ENCODE measurements at regions not wholly inside any gene's neighbourhood (a gene's known extent, or its start where the extent isn't known, plus 50 kb on each side); places are given as distances from the start of the nearest gene placed in this dataset.
A peak's percentile ranks its signal among the peaks of the same experiment; 100 is the strongest.
"Not testable (repeated sequence)": the region's sequence is repeated elsewhere in the genome, so short reads cannot be mapped to it uniquely, and the experiment has no call there.

- no peak for DNase-seq (ENCODE audit: low read depth)
- TF ChIP-seq, protein P1, sequence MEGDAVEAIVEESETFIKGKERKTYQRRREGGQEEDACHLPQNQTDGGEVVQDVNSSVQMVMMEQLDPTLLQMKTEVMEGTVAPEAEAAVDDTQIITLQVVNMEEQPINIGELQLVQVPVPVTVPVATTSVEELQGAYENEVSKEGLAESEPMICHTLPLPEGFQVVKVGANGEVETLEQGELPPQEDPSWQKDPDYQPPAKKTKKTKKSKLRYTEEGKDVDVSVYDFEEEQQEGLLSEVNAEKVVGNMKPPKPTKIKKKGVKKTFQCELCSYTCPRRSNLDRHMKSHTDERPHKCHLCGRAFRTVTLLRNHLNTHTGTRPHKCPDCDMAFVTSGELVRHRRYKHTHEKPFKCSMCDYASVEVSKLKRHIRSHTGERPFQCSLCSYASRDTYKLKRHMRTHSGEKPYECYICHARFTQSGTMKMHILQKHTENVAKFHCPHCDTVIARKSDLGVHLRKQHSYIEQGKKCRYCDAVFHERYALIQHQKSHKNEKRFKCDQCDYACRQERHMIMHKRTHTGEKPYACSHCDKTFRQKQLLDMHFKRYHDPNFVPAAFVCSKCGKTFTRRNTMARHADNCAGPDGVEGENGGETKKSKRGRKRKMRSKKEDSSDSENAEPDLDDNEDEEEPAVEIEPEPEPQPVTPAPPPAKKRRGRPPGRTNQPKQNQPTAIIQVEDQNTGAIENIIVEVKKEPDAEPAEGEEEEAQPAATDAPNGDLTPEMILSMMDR (conservative IDR thresholded peaks at IDR 0.05; ENCODE audit: control insufficient read depth, insufficient read depth, low read depth, low read length), result no peak
- no peak overlapping the region for H3K4me3 ChIP-seq (ENCODE audit: control insufficient read depth, low read depth, low read length)
These were observed 382.3 kb downstream of the ATP23 start for GRCh38 chr12:58323676-58324075.

GRCh38 chr12:58325561-58325960 is 384.2 kb downstream of the ATP23 start:
- H3K4me3 ChIP-seq (ENCODE audit: control insufficient read depth, low read depth, low read length), result no peak overlapping the region
- TF ChIP-seq, protein P1 (conservative IDR thresholded peaks at IDR 0.05; ENCODE audit: control insufficient read depth, insufficient read depth, low read depth, low read length), result no peak

GRCh38 chr12:58326534-58326933 is 385.2 kb downstream of the ATP23 start:
- H3K4me3 ChIP-seq (ENCODE audit: control insufficient read depth, low read depth, low read length), result no peak overlapping the region
- TF ChIP-seq, protein P1 (conservative IDR thresholded peaks at IDR 0.05; ENCODE audit: control insufficient read depth, insufficient read depth, low read depth, low read length), result no peak
- no peak for DNase-seq (ENCODE audit: low read depth)

More at GRCh38 chr12:58325561-58325960, 384.2 kb downstream of the ATP23 start:
- DNase-seq (ENCODE audit: low read depth), result no peak

DNA sequence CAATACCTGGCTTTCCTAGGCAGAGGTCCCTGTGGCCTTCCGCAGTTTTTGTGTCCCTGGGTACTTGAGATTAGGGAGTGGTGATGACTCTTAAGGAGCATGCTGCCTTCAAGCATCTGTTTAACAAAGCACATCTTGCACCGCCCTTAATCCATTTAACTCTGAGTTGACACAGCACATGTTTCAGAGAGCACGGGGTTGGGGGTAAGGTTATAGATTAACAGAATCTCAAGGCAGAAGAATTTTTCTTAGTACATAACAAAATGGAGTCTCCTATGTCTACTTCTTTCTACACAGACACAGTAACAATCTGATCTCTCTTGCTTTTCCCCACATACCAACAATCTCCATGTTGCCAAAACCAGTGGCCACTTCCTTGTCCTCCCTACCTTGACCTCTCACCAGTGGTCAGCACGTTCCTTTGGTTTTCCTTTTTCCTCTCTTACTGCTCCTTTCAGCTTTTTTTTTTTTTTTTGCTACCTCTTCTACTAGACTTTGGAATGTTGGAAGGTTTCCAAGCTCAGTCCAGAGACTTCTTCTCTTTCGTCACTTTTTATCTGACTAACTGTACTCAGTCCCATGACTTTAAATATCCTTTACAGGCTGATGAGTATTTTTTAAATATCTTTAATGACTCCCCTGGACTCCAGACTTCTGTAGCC is 395.3 kb downstream of the ATP23 start:
- peak; percentile 96 for DNase-seq (ENCODE audit: low read depth)
- not testable (repeated sequence) for H3K4me3 ChIP-seq (ENCODE audit: control insufficient read depth, low read depth, low read length)

DNA sequence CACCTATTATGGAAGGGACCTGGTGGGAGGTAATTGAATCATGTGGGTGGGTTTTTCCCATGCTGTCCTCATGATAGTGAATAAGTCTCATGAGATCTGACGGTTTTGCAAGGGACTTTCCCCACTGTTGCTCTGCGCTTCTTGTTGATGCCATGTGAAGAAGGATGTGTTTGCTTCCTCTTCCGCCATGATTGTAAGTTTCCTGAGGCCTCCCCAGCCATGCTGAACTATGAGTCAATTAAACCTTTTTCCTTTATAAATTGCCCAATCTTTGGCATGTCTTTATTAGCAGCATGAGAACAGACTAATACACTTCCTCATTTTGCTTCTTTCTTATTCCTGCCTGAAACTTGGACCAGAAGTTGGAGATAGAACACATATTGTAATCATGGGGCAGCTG is 396.2 kb downstream of the ATP23 start:
- not testable (repeated sequence) for H3K4me3 ChIP-seq (ENCODE audit: control insufficient read depth, low read depth, low read length)
- peak; percentile 33 for DNase-seq (ENCODE audit: low read depth)

- H3K4me3 ChIP-seq (ENCODE audit: control insufficient read depth, low read depth, low read length), result no peak overlapping the region
- peak; percentile 93 for DNase-seq (ENCODE audit: low read depth)
- TF ChIP-seq, protein P1 (conservative IDR thresholded peaks at IDR 0.05; ENCODE audit: control insufficient read depth, insufficient read depth, low read depth, low read length), result no peak
These were observed 400.4 kb downstream of the ATP23 start for GRCh38 chr12:58341791-58342190.

- DNase-seq (ENCODE audit: low read depth), result peak; percentile 56
- H3K4me3 ChIP-seq (ENCODE audit: control insufficient read depth, low read depth, low read length), result no peak overlapping the region
- TF ChIP-seq, protein P1 (conservative IDR thresholded peaks at IDR 0.05; ENCODE audit: control insufficient read depth, insufficient read depth, low read depth, low read length), result no peak
These were observed 401.4 kb downstream of the ATP23 start for GRCh38 chr12:58342736-58343135.

- no peak overlapping the region for H3K4me3 ChIP-seq (ENCODE audit: control insufficient read depth, low read depth, low read length)
- peak; percentile 64 for DNase-seq (ENCODE audit: low read depth)
- TF ChIP-seq, protein P1 (conservative IDR thresholded peaks at IDR 0.05; ENCODE audit: control insufficient read depth, insufficient read depth, low read depth, low read length), result peak; percentile 76
These were observed 404.8 kb downstream of the ATP23 start for GRCh38 chr12:58346032-58346632.

All from fibroblast of mammary gland (primary cell).